Calu3 (cell line): ENCODE measurements at regions not wholly inside any gene's neighbourhood (a gene's known extent, or its start where the extent isn't known, plus 50 kb on each side); places are given as distances from the start of the nearest gene placed in this dataset.

ENCODE experiments used
- BruUV-seq: library from RNA; stranded (reverse); fragments of 400-500 nt; replicated peaks from 2 replicates; lab custom pipeline; 2021; lab: Mats Ljungman, UMichigan
- CTCF ChIA-PET: fragments of 300-600 bp; sonication (Branson Sonifier 250); formaldehyde crosslinking; loops from one replicate; lab custom pipeline; 2022; ENCODE audit warnings: antibody characterized with exemption; lab: Charles Lee
- DNase-seq: peaks from one replicate; pipeline ENCODE4 v3.0.0; 2022
- H3K27ac Mint-ChIP-seq: one replicate; pipeline ENCODE4 v1.8.0; 2022; ENCODE audit warnings: mixed read lengths; ENCODE audit not compliant: unreplicated experiment
- H3K27me3 Mint-ChIP-seq: one replicate; pipeline ENCODE4 v1.8.0; 2022; ENCODE audit warnings: mixed read lengths; ENCODE audit not compliant: unreplicated experiment
- H3K36me3 Mint-ChIP-seq: one replicate; pipeline ENCODE4 v1.8.0; 2022; ENCODE audit warnings: mild to moderate bottlenecking, moderate library complexity, mixed read lengths; ENCODE audit not compliant: insufficient read depth, unreplicated experiment
- H3K4me1 Mint-ChIP-seq: one replicate; pipeline ENCODE4 v1.8.0; 2022; ENCODE audit warnings: mild to moderate bottlenecking, low read depth, mixed read lengths; ENCODE audit not compliant: unreplicated experiment
- H3K4me3 Mint-ChIP-seq: one replicate; pipeline ENCODE4 v1.8.0; 2022; ENCODE audit warnings: mild to moderate bottlenecking, low read depth, moderate library complexity, mixed read lengths; ENCODE audit not compliant: unreplicated experiment
- H3K9me3 Mint-ChIP-seq: one replicate; pipeline ENCODE4 v1.8.0; 2022; ENCODE audit warnings: low read depth, mixed read lengths; ENCODE audit not compliant: unreplicated experiment
- CTCF ChIP-seq: fragments of 200-600 bp; IDR thresholded peaks from one replicate; pipeline ENCODE4 v1.8.0; 2022; ENCODE audit warnings: antibody characterized with exemption; ENCODE audit not compliant: unreplicated experiment
- intact Hi-C: fragments of 100-400 bp; cut with micrococcal nuclease; formaldehyde crosslinking; loops from one replicate; pipeline ENCODE4 v1.10.0; 2022; ENCODE audit not compliant: unreplicated experiment

- H3K27me3 Mint-ChIP-seq = no peaks in the 10 kb centered on the region
- peaks cover 15% of the 10 kb centered on the region for H3K36me3 Mint-ChIP-seq
- H3K4me1 Mint-ChIP-seq = peaks cover 54% of the 10 kb centered on the region
- H3K4me3 Mint-ChIP-seq = peak overlapping the region; percentile 59
- peak; percentile 49 for DNase-seq
- BruUV-seq = TSS peak; percentile 95
- intact Hi-C loops = loop anchor here (5.0 kb wide), 3 partner anchors 74 to 181 kb away; no protein-coding TSS in a partner anchor
- peak overlapping the region; percentile 96 for H3K27ac Mint-ChIP-seq
- no peaks in the 10 kb centered on the region for H3K9me3 Mint-ChIP-seq
- no peak for TF ChIP-seq CTCF
- CTCF ChIA-PET = interaction anchor here (0.6 to 1.8 kb wide), 3 partner anchors 15 to 79 kb away, joined by 4 to 8 read pairs (median 4); no protein-coding TSS in a partner anchor
These were observed 104.1 kb upstream of the BASP1 start for GRCh38 chr5:17113174-17113958.

GRCh38 chr5:17114233-17114632, 103.2 kb upstream of the BASP1 start:
- Mint-ChIP-seq H3K27ac (peak overlapping the region; percentile 96), H3K9me3 (no peaks in the 10 kb centered on the region), H3K36me3 (peaks cover 22% of the 10 kb centered on the region), H3K27me3 (no peaks in the 10 kb centered on the region), H3K4me1 (peaks cover 63% of the 10 kb centered on the region), H3K4me3 (peak overlapping the region; percentile 59)
- no TSS peak for BruUV-seq
- CTCF ChIA-PET = interaction anchor here (0.5 to 1.8 kb wide), 5 partner anchors 14 to 181 kb away, joined by 3 to 8 read pairs (median 4); no protein-coding TSS in a partner anchor
- no peak for TF ChIP-seq CTCF
- intact Hi-C loops = loop anchor here (5.0 kb wide), 3 partner anchors 73 to 182 kb away; no protein-coding TSS in a partner anchor
- DNase-seq = peak; percentile 35

GRCh38 chr5:17114715-17115599, 102.5 kb upstream of the BASP1 start:
- H3K4me3 Mint-ChIP-seq = peak overlapping the region; percentile 59

More at GRCh38 chr5:17114715-17115599, 102.5 kb upstream of the BASP1 start:
- peaks cover 69% of the 10 kb centered on the region for H3K4me1 Mint-ChIP-seq
- no peaks in the 10 kb centered on the region for H3K27me3 Mint-ChIP-seq
- H3K27ac Mint-ChIP-seq = peak overlapping the region; percentile 96
- intact Hi-C loops = loop anchor here (5.0 kb wide), 3 partner anchors 72 to 183 kb away; no protein-coding TSS in a partner anchor
- no TSS peak for BruUV-seq
- CTCF ChIA-PET = interaction anchor here (0.5 to 1.8 kb wide), 4 partner anchors 13 to 181 kb away, joined by 3 to 8 read pairs (median 4); no protein-coding TSS in a partner anchor
- H3K36me3 Mint-ChIP-seq = peaks cover 22% of the 10 kb centered on the region
- no peak for DNase-seq
- no peaks in the 10 kb centered on the region for H3K9me3 Mint-ChIP-seq
- no peak for TF ChIP-seq CTCF
